SK-N-SH treated with all-trans-retinoic acid at 6 μM for 48 hours (cell line): ENCODE measurements at regions not wholly inside any gene's neighbourhood (a gene's known extent, or its start where the extent isn't known, plus 50 kb on each side); places are given as distances from the start of the nearest gene placed in this dataset.

Source experiments
- ATAC-seq: fragments of 200-7000 bp; cut with Tn5 transposase; 3 replicates; pipeline ENCODE4 v1.9.1; 2020; ENCODE audit warnings: mild to moderate bottlenecking, moderate library complexity
- BACH2 ChIP-seq: fragments of 250-450 bp; sonication (Bioruptor Pico); IDR thresholded peaks from 2 replicates; pipeline ENCODE4 v1.9.0; 2021; ENCODE audit warnings: mild to moderate bottlenecking, borderline replicate concordance
- CSRNP3 ChIP-seq: fragments of 250-450 bp; sonication (Bioruptor Pico); IDR thresholded peaks from 2 replicates; pipeline ENCODE4 v1.5.1; 2021; ENCODE audit warnings: mild to moderate bottlenecking, moderate library complexity
- ESRRG ChIP-seq: fragments of 250-450 bp; sonication (Bioruptor Pico); IDR thresholded peaks from 2 replicates; pipeline ENCODE4 v1.6.1; 2021; ENCODE audit warnings: mild to moderate bottlenecking
- GLIS3 ChIP-seq: fragments of 250-450 bp; sonication (Bioruptor Pico); IDR thresholded peaks from 2 replicates; pipeline ENCODE4 v1.5.0; 2020; ENCODE audit warnings: mild to moderate bottlenecking, moderate library complexity
- ISL1 ChIP-seq: fragments of 250-450 bp; sonication (Bioruptor Pico); IDR thresholded peaks from 2 replicates; pipeline ENCODE4 v2.1.2; 2022; ENCODE audit warnings: mild to moderate bottlenecking, moderate library complexity
- OSR1 ChIP-seq: fragments of 250-450 bp; sonication (Bioruptor Pico); IDR thresholded peaks from 2 replicates; pipeline ENCODE4 v1.8.0; 2022; ENCODE audit warnings: moderate library complexity, mild to moderate bottlenecking, inconsistent platforms
- PATZ1 ChIP-seq: fragments of 250-450 bp; sonication (Bioruptor Pico); IDR thresholded peaks from 2 replicates; pipeline ENCODE4 v1.8.0; 2020; ENCODE audit warnings: mild to moderate bottlenecking, moderate library complexity, borderline replicate concordance
- POU6F1 ChIP-seq: fragments of 250-450 bp; sonication (Bioruptor Pico); IDR thresholded peaks from 2 replicates; pipeline ENCODE4 v1.8.0; 2021; ENCODE audit warnings: low read depth, mild to moderate bottlenecking, moderate library complexity, borderline replicate concordance
- RARB ChIP-seq: fragments of 250-450 bp; sonication (Bioruptor Pico); IDR thresholded peaks from 2 replicates; pipeline ENCODE4 v1.8.0; 2021; ENCODE audit warnings: mild to moderate bottlenecking, moderate library complexity
- SNAI2 ChIP-seq: fragments of 250-450 bp; sonication (Bioruptor Pico); IDR thresholded peaks from 2 replicates; pipeline ENCODE4 v1.5.0; 2020; ENCODE audit warnings: mild to moderate bottlenecking, moderate library complexity
- TCF4 ChIP-seq: fragments of 250-450 bp; sonication (Bioruptor Pico); IDR thresholded peaks from 2 replicates; pipeline ENCODE4 v1.8.0; 2021; ENCODE audit warnings: mild to moderate bottlenecking, moderate library complexity, borderline replicate concordance
- TOX ChIP-seq: fragments of 250-450 bp; sonication (Bioruptor Pico); IDR thresholded peaks from 2 replicates; pipeline ENCODE4 v1.8.0; 2021; ENCODE audit warnings: mild to moderate bottlenecking, moderate library complexity, borderline replicate concordance
- TSHZ2 ChIP-seq: fragments of 250-450 bp; sonication (Bioruptor Pico); IDR thresholded peaks from 2 replicates; pipeline ENCODE4 v1.5.0; 2020; ENCODE audit warnings: mild to moderate bottlenecking, moderate library complexity
- ZC3H10 ChIP-seq: fragments of 250-450 bp; sonication (Bioruptor Pico); IDR thresholded peaks from 2 replicates; pipeline ENCODE4 v1.5.1; 2021; ENCODE audit warnings: mild to moderate bottlenecking, moderate library complexity
- ZFP3 ChIP-seq: fragments of 250-450 bp; sonication (Bioruptor Pico); IDR thresholded peaks from 2 replicates; pipeline ENCODE4 v1.5.0; 2020; ENCODE audit warnings: mild to moderate bottlenecking, moderate library complexity
- ZFP30 ChIP-seq: fragments of 450-650 bp; formaldehyde crosslinking; IDR thresholded peaks from 2 replicates; pipeline ENCODE4 v1.5.0; 2022; ENCODE audit warnings: mild to moderate bottlenecking, moderate library complexity
- ZNF565 ChIP-seq: fragments of 450-650 bp; formaldehyde crosslinking; conservative IDR thresholded peaks from 2 replicates; pipeline ENCODE4 v1.5.0; 2020; ENCODE audit warnings: low read depth, mild to moderate bottlenecking, moderate library complexity
- ZNF70 ChIP-seq: fragments of 450-650 bp; formaldehyde crosslinking; IDR thresholded peaks from 2 replicates; pipeline ENCODE4 v1.5.0; 2020; ENCODE audit warnings: mild to moderate bottlenecking, moderate library complexity
- ZNF8 ChIP-seq: fragments of 450-650 bp; formaldehyde crosslinking; IDR thresholded peaks from 2 replicates; pipeline ENCODE4 v1.5.0; 2020; ENCODE audit warnings: mild to moderate bottlenecking, moderate library complexity

- no peak for ATAC-seq
- TF ChIP-seq ZNF565 (CRISPR knock-in tag) (no peak), SNAI2 (no peak), ZFP30 (CRISPR knock-in tag) (no peak), ESRRG (CRISPR knock-in tag) (no peak), ZNF70 (CRISPR knock-in tag) (no peak), TCF4 (CRISPR knock-in tag) (no peak), GLIS3 (no peak)
These were observed 158.0 kb downstream of the CYP26B1 start for GRCh38 chr2:71989671-71990070.

- no peak for ATAC-seq
- TF ChIP-seq ZFP30 (CRISPR knock-in tag), result no peak
- no peak for TF ChIP-seq ZNF8 (CRISPR knock-in tag)
- TF ChIP-seq ZFP3 (CRISPR knock-in tag), result no peak
- TF ChIP-seq POU6F1, result no peak; the same call in 1 of the 2 replicates
- peak; percentile 98 for TF ChIP-seq TCF4 (CRISPR knock-in tag)
- TF ChIP-seq SNAI2, result 0 out of 2 replicates have a peak, but pooled peaks have one; percentile 18
- no peak for TF ChIP-seq ZNF70 (CRISPR knock-in tag)
- TF ChIP-seq ESRRG (CRISPR knock-in tag), result no peak
- 0 out of 2 replicates have a peak, but pooled peaks have one; percentile 61 for TF ChIP-seq BACH2 (CRISPR knock-in tag)
- TF ChIP-seq ISL1 (CRISPR knock-in tag), result peak; percentile 98
- no peak for TF ChIP-seq ZC3H10 (CRISPR knock-in tag)
- no peak for TF ChIP-seq TOX
- peak; percentile 78; the same call in 1 of the 2 replicates for TF ChIP-seq CSRNP3 (CRISPR knock-in tag)
- TF ChIP-seq TSHZ2 (CRISPR knock-in tag), result peak; percentile 94
- TF ChIP-seq GLIS3, result peak; percentile 92; the same call in 1 of the 2 replicates
- TF ChIP-seq OSR1, result no peak
- TF ChIP-seq RARB (CRISPR knock-in tag), result no peak
These were observed 159.5 kb downstream of the CYP26B1 start for GRCh38 chr2:71988170-71988569.

GRCh38 chr2:71976685-71977084 is 171.0 kb downstream of the CYP26B1 start:
- ATAC-seq, result no peak; the same call in 2 of the 3 replicates
- peak; percentile 53 for TF ChIP-seq ISL1 (CRISPR knock-in tag)
- peak; percentile 38; the same call in 1 of the 2 replicates for TF ChIP-seq ZFP3 (CRISPR knock-in tag)
- TF ChIP-seq ZNF8 (CRISPR knock-in tag), result peak; percentile 60; the same call in 1 of the 2 replicates
- peak; percentile 90; the same call in 1 of the 2 replicates for TF ChIP-seq TCF4 (CRISPR knock-in tag)
- no peak for TF ChIP-seq POU6F1
- TF ChIP-seq TSHZ2 (CRISPR knock-in tag), result no peak
- TF ChIP-seq PATZ1 (CRISPR knock-in tag), result no peak
- no peak for TF ChIP-seq BACH2 (CRISPR knock-in tag)
- no peak for TF ChIP-seq RARB (CRISPR knock-in tag)
